ENCODE measurements at regions not wholly inside any gene's neighbourhood (a gene's known extent, or its start where the extent isn't known, plus 50 kb on each side); places are given as distances from the start of the nearest gene placed in this dataset.

DNA sequence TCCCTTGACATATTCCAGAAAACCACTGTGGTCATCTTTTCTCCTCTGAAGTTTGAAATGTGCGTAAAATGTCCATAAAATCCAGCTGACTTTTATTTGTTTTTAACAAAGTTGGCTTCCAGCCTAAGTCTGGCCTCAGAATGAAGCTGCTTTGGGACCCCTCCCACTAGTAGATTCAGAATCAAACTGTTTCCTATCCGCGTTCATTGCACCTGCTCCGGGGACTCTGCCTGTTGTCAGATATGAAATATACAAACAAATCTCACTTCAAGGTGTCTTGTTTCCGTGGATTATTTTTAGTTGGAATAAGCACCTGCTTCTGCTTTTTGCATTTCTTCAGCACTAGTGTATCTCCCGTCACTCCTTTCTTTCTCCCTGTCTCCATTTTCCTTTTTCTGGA lies 115.7 kb upstream of the FHL2 start:
- CTCF ChIA-PET, result no interaction called here
- ATAC-seq (no peak), DNase-seq (ENCODE audit: low spot score) (no peak)
- POLR2A ChIA-PET, result no interaction called here
- Mint-ChIP-seq H3K4me3 (no peak overlapping the region), H3K27ac (no peak overlapping the region), H3K4me1 (no peaks in the 10 kb centered on the region), H3K9me3 (no peaks in the 10 kb centered on the region), H3K27me3 (ENCODE audit: low read depth) (peaks cover 3% of the 10 kb centered on the region; the same call in 1 of the 2 replicates), H3K36me3 (no peaks in the 10 kb centered on the region)
- no peak for TF ChIP-seq PRRX2 (CRISPR knock-in tag; IDR thresholded peaks at IDR 0.05)
- TF ChIP-seq IRF2 (CRISPR knock-in tag; IDR thresholded peaks at IDR 0.05; ENCODE audit: borderline replicate concordance, low read depth), result no peak
- TF ChIP-seq, protein P1, sequence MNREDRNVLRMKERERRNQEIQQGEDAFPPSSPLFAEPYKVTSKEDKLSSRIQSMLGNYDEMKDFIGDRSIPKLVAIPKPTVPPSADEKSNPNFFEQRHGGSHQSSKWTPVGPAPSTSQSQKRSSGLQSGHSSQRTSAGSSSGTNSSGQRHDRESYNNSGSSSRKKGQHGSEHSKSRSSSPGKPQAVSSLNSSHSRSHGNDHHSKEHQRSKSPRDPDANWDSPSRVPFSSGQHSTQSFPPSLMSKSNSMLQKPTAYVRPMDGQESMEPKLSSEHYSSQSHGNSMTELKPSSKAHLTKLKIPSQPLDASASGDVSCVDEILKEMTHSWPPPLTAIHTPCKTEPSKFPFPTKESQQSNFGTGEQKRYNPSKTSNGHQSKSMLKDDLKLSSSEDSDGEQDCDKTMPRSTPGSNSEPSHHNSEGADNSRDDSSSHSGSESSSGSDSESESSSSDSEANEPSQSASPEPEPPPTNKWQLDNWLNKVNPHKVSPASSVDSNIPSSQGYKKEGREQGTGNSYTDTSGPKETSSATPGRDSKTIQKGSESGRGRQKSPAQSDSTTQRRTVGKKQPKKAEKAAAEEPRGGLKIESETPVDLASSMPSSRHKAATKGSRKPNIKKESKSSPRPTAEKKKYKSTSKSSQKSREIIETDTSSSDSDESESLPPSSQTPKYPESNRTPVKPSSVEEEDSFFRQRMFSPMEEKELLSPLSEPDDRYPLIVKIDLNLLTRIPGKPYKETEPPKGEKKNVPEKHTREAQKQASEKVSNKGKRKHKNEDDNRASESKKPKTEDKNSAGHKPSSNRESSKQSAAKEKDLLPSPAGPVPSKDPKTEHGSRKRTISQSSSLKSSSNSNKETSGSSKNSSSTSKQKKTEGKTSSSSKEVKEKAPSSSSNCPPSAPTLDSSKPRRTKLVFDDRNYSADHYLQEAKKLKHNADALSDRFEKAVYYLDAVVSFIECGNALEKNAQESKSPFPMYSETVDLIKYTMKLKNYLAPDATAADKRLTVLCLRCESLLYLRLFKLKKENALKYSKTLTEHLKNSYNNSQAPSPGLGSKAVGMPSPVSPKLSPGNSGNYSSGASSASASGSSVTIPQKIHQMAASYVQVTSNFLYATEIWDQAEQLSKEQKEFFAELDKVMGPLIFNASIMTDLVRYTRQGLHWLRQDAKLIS (CRISPR knock-in tag; IDR thresholded peaks at IDR 0.05; ENCODE audit: borderline replicate concordance), result no peak
- TF ChIP-seq SP1 (CRISPR knock-in tag; conservative IDR thresholded peaks at IDR 0.05), result no peak
- TF ChIP-seq ZNF121 (CRISPR knock-in tag; IDR thresholded peaks at IDR 0.05), result no peak
- TF ChIP-seq FOXK1 (CRISPR knock-in tag; IDR thresholded peaks at IDR 0.05), result no peak
- no peak for TF ChIP-seq RELA (CRISPR knock-in tag; IDR thresholded peaks at IDR 0.05; ENCODE audit: borderline replicate concordance)
- no peak for TF ChIP-seq NR3C1 (CRISPR knock-in tag; conservative IDR thresholded peaks at IDR 0.05; ENCODE audit: low read depth)
- TF ChIP-seq ZNF263 (CRISPR knock-in tag; IDR thresholded peaks at IDR 0.05; ENCODE audit: low read depth), result no peak
- TF ChIP-seq, protein P2, sequence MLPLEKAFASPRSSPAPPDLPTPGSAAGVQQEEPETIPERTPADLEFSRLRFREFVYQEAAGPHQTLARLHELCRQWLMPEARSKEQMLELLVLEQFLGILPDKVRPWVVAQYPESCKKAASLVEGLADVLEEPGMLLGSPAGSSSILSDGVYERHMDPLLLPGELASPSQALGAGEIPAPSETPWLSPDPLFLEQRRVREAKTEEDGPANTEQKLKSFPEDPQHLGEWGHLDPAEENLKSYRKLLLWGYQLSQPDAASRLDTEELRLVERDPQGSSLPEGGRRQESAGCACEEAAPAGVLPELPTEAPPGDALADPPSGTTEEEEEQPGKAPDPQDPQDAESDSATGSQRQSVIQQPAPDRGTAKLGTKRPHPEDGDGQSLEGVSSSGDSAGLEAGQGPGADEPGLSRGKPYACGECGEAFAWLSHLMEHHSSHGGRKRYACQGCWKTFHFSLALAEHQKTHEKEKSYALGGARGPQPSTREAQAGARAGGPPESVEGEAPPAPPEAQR (CRISPR knock-in tag; IDR thresholded peaks at IDR 0.05), result no peak
- TF ChIP-seq, protein P3, sequence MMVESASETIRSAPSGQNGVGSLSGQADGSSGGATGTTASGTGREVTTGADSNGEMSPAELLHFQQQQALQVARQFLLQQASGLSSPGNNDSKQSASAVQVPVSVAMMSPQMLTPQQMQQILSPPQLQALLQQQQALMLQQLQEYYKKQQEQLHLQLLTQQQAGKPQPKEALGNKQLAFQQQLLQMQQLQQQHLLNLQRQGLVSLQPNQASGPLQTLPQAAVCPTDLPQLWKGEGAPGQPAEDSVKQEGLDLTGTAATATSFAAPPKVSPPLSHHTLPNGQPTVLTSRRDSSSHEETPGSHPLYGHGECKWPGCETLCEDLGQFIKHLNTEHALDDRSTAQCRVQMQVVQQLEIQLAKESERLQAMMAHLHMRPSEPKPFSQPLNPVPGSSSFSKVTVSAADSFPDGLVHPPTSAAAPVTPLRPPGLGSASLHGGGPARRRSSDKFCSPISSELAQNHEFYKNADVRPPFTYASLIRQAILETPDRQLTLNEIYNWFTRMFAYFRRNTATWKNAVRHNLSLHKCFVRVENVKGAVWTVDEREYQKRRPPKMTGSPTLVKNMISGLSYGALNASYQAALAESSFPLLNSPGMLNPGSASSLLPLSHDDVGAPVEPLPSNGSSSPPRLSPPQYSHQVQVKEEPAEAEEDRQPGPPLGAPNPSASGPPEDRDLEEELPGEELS (CRISPR knock-in tag; IDR thresholded peaks at IDR 0.05), result no peak
- TF ChIP-seq, protein P4, sequence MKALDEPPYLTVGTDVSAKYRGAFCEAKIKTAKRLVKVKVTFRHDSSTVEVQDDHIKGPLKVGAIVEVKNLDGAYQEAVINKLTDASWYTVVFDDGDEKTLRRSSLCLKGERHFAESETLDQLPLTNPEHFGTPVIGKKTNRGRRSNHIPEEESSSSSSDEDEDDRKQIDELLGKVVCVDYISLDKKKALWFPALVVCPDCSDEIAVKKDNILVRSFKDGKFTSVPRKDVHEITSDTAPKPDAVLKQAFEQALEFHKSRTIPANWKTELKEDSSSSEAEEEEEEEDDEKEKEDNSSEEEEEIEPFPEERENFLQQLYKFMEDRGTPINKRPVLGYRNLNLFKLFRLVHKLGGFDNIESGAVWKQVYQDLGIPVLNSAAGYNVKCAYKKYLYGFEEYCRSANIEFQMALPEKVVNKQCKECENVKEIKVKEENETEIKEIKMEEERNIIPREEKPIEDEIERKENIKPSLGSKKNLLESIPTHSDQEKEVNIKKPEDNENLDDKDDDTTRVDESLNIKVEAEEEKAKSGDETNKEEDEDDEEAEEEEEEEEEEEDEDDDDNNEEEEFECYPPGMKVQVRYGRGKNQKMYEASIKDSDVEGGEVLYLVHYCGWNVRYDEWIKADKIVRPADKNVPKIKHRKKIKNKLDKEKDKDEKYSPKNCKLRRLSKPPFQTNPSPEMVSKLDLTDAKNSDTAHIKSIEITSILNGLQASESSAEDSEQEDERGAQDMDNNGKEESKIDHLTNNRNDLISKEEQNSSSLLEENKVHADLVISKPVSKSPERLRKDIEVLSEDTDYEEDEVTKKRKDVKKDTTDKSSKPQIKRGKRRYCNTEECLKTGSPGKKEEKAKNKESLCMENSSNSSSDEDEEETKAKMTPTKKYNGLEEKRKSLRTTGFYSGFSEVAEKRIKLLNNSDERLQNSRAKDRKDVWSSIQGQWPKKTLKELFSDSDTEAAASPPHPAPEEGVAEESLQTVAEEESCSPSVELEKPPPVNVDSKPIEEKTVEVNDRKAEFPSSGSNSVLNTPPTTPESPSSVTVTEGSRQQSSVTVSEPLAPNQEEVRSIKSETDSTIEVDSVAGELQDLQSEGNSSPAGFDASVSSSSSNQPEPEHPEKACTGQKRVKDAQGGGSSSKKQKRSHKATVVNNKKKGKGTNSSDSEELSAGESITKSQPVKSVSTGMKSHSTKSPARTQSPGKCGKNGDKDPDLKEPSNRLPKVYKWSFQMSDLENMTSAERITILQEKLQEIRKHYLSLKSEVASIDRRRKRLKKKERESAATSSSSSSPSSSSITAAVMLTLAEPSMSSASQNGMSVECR (CRISPR knock-in tag; IDR thresholded peaks at IDR 0.05; ENCODE audit: borderline replicate concordance), result no peak
- no peak for TF ChIP-seq TEAD4 (CRISPR knock-in tag; IDR thresholded peaks at IDR 0.05)

Measured in WTC11 (cell line).